ENCODE measurements at regions not wholly inside any gene's neighbourhood (a gene's known extent, or its start where the extent isn't known, plus 50 kb on each side); places are given as distances from the start of the nearest gene placed in this dataset.

DNA sequence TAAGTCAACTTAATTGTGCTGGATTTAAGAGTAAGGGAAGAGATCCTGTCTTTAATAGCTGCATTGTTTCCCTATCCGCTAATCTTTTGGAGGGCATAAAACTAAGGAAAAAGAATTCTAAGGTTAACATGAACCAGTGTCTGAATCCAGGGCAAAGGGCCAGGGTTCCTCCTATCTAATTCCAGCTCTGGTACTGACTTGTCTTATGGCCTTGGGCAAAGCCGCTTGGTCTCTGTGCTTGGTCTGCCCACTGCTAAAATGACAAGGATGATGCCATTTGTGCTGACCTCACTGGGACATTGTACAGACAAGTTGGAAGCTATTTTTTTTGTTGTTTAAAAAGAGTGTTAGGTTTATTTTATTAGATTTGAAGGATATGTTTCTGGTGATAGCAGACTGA, 334.7 kb upstream of the PIK3R1 start:
- TF ChIP-seq POLR2A (IDR thresholded peaks at IDR 0.05; ENCODE audit: low read depth, low read length) (no peak), POLR2AphosphoS5 (IDR thresholded peaks at IDR 0.05; ENCODE audit: low read depth, low read length) (no peak), TAF1 (IDR thresholded peaks at IDR 0.05; ENCODE audit: low read depth, low read length) (no peak)
